GM18505 (cell line): ENCODE measurements at regions not wholly inside any gene's neighbourhood (a gene's known extent, or its start where the extent isn't known, plus 50 kb on each side); places are given as distances from the start of the nearest gene placed in this dataset.

Experiments
- ATAC-seq: cut with Tn5 transposase; IDR thresholded peaks from one replicate; pipeline ENCODE4 v1.9.1; 2021; ENCODE audit not compliant: unreplicated experiment
- POLR2A ChIP-seq: IDR thresholded peaks from 4 replicates; pipeline ENCODE4 v1.6.1; 2011; ENCODE audit warnings: borderline replicate concordance; ENCODE audit not compliant: insufficient read depth, insufficient read length; ENCODE audit errors: extremely low read depth

DNA sequence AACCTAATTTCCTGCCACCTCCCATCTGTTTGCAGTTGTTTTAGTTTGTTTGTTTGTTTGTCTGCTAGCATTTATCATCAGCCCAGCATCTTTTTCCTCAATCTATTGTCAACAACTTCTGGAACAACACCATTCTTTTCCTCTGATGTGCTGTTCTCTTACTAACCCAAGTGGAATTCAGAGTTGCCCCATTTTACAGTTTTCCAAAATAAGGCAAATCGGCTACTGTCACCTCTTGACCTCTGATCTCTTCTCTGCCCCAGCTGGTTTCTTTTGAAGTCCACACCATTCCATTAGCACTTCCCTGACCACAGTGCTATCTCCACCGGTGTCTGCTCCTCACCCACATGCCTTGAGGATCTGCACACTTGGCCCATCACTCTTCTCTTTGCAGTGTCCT, 102.4 kb downstream of the EFNB2 start:
- no peak for ATAC-seq
- no peak for TF ChIP-seq POLR2A

DNA sequence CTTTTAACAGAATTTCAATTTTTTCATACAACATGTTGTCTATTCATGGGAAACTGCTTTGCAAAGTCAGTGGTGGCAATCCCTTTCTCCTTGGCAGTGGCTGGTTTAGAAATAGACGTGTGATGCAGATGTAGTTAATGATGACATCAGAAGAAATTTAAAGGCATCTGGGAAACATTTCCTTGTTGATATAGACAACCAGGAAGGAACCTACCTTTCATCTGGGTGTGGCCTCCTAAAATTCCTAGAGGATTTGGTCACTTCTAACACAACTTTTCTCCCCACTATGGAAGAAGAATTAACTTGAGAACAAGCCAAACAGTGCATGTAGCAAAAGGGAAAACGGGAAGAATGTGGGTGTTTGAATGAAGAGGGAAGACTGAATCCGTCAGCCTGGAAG, 102.8 kb downstream of the EFNB2 start:
- no peak for TF ChIP-seq POLR2A
- ATAC-seq = no peak

DNA sequence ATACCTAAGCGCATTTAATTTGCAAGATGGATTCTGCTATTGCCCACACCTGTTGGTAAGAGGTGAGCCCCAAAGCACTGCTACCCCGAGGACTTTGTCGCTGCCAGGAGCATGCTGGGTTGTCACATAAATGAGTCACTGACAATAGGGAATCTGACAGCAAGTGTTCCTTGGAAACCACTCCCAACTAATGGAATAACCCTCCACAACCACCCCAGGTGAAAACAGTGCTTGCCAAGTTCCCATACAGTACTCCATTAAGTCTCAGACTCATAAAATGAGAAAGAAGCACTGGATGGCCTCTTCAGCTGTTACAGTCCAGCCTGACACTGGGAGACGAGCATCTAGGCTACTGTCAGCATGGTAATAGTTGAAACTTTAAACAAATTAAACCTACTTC, 108.6 kb downstream of the EFNB2 start:
- no peak for ATAC-seq
- TF ChIP-seq POLR2A = no peak

DNA sequence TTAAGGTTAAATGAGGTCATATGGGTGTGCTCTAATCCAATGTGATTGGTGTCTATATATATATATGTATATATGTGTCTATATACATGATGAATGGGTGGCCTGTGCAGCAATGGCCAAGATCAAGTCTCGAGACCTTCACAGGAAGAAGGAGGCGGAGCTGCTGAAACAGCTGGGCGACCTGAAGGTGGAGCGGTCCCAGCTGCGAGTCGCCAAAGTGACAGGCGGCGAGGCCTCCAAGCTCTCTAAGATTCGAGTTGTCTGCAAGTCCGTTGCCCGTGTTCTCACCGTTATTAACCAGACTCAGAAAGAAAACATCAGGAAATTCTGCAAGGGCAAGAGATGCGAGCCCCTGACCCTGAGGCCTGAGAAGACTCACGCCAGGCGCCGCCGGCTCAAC, 109.8 kb downstream of the EFNB2 start:
- TF ChIP-seq POLR2A = no peak
- ATAC-seq = no peak

DNA sequence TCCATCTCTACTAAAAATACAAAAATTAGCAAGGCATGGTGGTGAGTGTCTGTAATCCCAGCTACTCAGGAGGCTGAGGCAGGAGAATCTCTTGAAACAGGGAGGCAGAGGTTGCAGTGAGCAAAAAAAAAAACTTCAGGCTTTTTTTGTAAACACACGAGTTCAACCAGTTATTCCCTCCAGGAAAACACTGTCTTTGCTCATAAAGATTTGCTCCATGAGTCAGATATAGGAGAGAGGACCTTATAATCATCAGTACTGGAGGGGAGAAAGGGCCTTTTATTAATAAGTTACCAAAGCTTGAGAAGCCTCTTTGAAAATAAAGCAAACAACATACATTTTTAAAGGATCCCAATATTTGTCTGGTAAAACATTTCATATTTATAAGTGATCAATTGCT, 110.7 kb downstream of the EFNB2 start:
- ATAC-seq = no peak
- TF ChIP-seq POLR2A = no peak

DNA sequence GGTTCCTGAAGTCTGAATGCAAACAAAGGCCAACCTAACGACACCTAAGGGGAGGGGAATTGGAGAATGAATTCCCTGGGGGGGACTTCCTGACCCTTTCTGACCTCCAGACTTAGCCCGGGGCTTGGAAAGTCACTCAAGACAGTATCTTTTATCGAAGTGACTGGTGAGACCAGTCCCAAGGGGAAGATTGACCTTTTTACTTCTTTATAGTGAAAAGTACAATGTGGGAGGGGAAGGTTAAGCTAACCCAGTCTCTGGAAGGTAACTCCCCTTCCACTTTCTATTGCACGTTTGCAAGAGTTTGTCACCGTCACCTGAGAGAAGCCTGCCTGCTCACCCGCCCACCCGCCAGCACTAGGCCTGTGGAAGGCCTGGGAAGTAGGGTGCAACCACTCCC, 111.9 kb downstream of the EFNB2 start:
- TF ChIP-seq POLR2A = no peak
- no peak for ATAC-seq

DNA sequence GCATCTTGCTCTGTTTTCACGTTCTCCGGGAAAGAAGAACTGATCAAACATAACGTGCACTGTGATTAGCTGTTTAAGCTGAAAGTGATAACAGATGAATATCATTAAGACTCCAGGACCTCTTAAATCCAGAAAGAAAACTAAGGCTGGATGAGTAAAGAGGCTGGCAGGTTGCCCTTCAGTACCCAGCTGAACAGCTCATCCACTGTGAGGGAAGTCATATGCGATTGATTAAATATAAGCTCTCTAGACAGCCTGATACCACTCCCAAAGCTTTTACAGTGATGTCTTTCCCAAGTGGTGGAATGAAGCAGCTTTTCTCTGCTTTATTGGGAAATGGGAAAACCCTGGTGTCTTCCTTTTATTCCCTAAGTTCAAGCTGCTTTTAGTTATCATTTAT, 116.9 kb downstream of the EFNB2 start:
- TF ChIP-seq POLR2A = no peak
- no peak for ATAC-seq

DNA sequence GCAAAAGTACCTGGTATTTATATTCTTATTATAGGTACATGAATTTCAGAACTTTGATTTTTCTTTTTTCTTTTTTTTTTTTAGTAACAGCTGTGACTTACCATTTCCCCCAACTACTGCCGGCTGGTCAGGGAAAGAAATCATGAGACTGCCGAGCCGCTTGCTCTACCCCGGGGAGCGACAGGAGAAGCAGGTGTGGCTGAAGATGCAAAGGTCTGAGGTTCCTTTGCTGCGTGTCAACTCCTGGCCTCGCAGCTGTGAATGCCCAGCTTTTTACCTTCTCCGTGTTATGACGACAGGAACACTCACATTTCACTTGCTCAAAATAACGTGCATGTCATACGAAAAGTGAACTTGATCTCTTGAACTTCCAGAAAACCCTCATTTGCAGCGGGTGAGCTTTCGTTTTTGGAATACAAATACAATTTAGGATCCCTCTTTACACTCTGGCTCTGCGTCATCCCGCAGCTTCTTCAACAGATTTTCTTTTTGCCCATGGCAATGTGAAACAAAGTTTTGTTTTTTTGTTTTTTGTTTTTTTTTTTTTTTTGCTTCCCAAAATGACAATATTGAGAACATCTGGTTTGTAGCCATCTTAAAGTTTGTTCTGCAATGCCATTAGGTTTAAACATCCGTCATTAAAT, 117.9 kb downstream of the EFNB2 start:
- no peak for TF ChIP-seq POLR2A
- no peak for ATAC-seq

DNA sequence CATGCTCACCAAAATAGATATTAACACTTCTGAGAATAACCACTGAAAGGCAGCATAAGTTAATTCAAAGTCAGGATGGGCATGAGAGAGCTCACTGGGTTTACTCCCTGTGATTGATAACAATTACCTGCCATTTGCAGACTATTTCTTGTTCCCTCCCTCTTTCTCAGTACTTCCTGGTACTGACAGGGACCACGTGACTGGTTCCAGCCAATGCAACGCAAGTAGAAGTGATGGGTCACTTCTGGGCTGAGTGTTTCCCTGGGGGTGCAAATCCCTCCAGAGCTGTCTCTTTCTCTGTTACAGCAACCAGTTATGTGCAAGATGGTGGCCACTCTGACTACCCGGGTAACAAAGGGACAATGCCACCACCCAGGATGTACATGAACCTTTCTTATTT, 118.8 kb downstream of the EFNB2 start:
- ATAC-seq = no peak

DNA sequence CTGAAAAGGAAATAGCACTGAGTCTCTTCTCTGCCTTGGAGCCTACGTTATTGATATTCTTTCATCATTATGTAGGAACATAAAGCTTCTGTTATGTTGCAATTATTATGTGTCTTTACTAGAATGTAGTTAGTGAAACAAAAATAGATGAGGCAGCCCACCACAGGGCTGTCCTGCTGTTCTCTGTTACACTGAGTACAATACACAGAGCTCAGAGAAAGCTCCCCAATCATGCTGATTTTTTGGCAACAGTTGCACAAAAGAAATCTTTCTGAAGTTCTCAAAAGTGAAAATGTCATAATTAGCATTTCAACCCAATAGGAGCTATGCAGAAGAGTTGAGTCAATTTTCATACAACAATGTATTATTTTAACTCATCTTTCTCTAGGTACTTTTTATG, 119.5 kb downstream of the EFNB2 start:
- no peak for ATAC-seq

More for the DNA sequence above, 118.8 kb downstream of the EFNB2 start:
- TF ChIP-seq POLR2A = no peak

DNA sequence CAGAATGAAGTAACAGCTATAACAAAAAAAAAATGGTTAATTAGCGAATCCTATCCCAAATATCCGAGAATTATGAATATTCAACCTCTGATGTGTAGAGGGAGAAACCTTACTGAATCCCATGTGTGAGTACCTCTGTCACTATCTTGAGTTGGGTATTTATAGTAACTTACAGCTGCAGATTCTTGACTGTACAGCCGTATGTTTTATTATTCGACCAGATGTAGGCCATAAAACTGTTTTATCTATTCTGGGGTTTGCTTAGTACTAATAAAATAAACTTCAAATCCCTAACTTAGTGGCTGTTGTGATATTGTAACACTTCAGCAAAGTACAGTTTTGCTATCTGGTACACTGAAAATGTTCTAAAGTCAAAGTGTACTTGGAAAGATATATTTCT, 120.0 kb downstream of the EFNB2 start:
- ATAC-seq = no peak
- TF ChIP-seq POLR2A = no peak

More for the DNA sequence above, 119.5 kb downstream of the EFNB2 start:
- no peak for TF ChIP-seq POLR2A

DNA sequence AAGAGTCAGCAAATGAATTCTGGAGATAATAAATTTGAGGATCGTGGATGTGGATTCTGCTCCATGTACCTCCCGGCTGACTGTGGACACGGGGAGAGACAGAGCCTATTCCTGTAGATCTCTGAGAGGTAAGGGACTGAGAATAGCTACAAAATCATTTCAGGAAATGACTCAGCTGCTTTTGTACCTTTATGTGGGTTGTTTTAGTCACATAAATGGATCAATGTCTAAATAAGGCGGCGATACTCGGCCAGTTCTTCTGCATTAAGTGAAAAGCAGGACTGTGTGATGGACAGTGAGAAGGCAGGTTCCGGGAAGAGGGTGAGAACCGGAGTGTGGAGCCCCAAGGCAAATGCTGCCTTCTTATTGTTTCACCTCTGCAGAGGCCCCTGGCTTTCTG, 128.1 kb downstream of the EFNB2 start:
- no peak for TF ChIP-seq POLR2A

DNA sequence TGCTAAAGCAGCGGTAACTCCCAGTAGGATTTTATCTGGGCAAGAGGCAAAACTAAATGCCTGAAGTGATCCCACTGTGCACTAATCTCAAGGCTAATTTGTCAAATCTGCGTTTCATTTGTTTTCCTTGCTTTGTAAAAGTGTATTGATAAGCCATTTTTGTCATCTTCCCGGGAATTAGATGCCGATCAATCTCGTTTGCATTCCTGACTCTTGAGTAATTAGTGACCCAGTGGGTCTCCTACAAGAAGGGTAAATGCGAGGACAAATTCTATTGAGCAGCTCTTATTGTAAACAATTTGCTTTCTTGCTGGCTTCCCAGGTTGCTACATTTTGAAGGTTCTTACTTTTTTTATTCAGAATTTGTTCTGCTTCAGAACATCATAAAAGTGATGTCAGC, 129.7 kb downstream of the EFNB2 start:
- ATAC-seq = no peak
- TF ChIP-seq POLR2A = no peak

More for the DNA sequence above, 128.1 kb downstream of the EFNB2 start:
- no peak for ATAC-seq

DNA sequence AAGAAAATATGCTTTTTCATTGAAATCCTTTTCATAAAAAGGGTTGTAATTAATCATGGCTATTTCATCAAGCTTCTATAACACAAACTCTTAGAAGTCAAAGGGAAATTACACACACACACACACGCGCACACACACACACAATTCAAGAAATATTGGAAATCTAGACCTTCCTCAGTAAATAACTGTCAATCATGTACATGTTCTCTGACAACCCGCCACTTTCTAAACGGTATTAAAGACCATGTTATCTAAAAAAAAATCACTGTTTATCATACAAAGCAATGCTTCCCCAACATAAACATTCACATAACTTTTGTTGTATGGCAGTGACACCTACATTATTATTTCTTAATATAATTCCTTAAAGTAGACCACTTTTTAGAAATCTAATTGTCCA, 132.2 kb downstream of the EFNB2 start:
- ATAC-seq = no peak
- no peak for TF ChIP-seq POLR2A

DNA sequence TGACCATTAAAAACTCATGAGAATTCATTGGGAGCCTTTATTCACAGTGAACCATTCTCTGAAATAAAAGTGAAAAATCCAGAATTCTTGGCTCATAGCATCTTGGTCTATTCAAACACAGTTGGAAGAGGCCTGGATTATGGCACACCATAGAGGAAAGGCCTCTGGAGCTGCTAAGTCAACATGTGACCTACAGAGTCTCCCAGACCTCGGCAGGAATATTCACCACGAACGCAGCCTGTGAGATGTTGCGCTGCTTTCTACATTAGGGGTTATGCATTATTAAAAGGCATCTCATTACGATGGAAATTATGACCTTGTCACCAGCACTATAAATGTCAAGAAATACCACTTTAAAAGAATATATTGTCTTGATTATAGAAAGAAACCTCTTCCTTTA, 132.6 kb downstream of the EFNB2 start:
- no peak for ATAC-seq
- no peak for TF ChIP-seq POLR2A
